A673 (cell line): ENCODE measurements at regions not wholly inside any gene's neighbourhood (a gene's known extent, or its start where the extent isn't known, plus 50 kb on each side); places are given as distances from the start of the nearest gene placed in this dataset.

ENCODE experiments used
- CTCF ChIP-seq: fragments of 300-800, 200-600 bp; sonication (generic); conservative IDR thresholded peaks from 2 replicates; pipeline ENCODE4 v1.5.1; 2017; ENCODE audit warnings: low read depth, mild to moderate bottlenecking, antibody characterized with exemption, low read length, moderate library complexity, mixed read lengths
- EZH2 ChIP-seq: fragments of 200-600 bp; sonication (generic); IDR thresholded peaks from 2 replicates; pipeline ENCODE4 v1.6.1; 2017; ENCODE audit warnings: borderline replicate concordance, low read depth, mild to moderate bottlenecking, mixed read lengths, antibody characterized with exemption, low read length; ENCODE audit not compliant: poor library complexity, severe bottlenecking

GRCh38 chr4:138964716-138965426, 50.7 kb upstream of the NOCT start:
- no peak for TF ChIP-seq CTCF
- TF ChIP-seq EZH2, result no peak
